Choroid plexus epithelial cell (primary cell): ENCODE measurements at regions not wholly inside any gene's neighbourhood (a gene's known extent, or its start where the extent isn't known, plus 50 kb on each side); places are given as distances from the start of the nearest gene placed in this dataset.
"Not testable (repeated sequence)": the region's sequence is repeated elsewhere in the genome, so short reads cannot be mapped to it uniquely, and the experiment has no call there.

Experiments used
- DNase-seq: peaks from one replicate; pipeline ENCODE4 v3.0.0-alpha.2; 2010; ENCODE audit warnings: low read depth
- H3K4me3 ChIP-seq: 2 replicates; pipeline ENCODE4 v1.5.1; 2011; ENCODE audit warnings: low read depth, mild to moderate bottlenecking, control low read depth, low read length, moderate library complexity
- CTCF ChIP-seq: conservative IDR thresholded peaks from 2 replicates; pipeline ENCODE4 v1.5.1; 2011; ENCODE audit warnings: low read depth, mild to moderate bottlenecking, control low read depth, inconsistent platforms, low read length, moderate library complexity

DNA sequence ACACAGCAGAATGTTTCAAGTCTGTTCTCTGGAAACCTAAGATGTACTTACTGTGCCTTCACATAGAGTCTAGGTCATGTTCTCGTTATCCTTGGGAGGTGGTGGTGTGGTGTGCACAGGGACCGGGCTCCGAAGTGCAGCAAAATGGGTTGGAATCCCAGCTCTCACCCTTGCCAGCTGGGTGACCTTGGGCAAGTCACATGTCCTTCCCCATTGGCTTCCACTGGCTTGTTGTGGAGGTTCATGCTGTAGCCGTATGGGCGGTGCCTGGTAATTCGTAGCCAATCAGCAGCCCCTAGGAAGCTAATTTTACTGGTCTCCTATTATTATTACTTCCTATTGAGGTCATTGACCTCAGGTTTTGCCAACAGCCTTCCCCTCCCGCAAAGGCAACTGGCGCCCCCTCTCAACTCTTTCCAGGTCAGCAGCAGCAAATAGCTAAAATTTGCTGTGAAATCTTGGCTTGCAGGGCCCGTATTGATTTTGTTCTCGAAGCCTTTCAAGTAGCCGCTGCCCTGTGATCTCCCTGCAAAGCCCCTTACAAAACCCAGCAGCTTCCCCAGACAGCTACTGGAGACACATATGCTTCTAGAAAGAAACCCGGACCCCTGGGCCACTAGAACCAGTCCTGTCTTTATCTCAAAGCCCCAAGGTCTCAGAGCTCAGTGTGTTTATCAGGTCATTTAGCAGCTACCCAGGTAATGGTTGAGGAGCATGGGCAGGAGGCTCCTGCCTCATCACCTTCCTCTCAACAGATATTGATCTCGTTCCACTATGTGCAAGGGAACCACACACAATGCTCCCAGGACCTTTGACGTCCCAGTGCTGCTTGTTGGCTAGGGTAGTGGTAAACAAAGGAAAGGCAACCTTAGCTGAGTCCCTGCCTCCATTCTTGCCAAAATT lies 66.5 kb upstream of the SLC1A4 start:
- no peak for DNase-seq
- TF ChIP-seq CTCF, result no peak
- H3K4me3 ChIP-seq, result no peak overlapping the region

- no peak for TF ChIP-seq CTCF
- no peak overlapping the region for H3K4me3 ChIP-seq
- no peak for DNase-seq
These were observed 65.9 kb upstream of the SLC1A4 start for GRCh38 chr2:64923385-64923710.

DNA sequence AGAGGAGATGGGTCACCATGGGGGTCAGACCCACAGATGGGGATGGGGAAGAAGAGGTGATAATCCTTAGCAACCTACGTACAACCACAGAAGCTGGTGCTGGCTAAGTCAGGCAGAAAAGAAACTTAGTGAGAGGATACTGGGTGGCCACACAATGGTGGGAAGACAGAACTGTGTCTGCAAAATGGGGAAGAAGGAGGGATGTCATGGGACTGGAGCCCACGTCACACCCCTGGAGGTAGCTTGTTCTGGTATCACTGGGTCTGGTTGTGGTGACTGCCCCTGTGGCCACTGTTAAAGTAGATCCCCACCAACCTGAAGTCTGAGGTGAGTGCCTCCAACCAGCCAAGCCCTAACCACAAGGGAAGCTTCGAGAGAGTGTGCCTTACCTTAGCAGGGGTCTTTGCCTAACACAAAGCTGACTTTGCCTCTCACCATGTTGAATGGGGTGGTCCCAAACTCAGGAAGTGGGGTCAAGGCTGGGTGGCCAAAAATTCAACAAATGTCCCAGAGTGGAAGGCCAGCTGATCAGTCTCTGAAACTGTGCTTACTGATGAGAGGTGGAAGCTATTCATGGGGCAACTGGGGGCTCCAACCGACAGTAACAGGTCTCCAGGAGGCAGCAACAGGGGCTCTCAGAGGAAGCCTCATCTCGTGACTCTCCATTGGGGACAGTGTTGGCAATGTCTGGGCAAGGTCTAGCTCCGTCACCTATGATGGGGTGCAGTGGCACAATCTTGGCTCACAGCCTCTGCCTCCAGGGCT lies 64.8 kb upstream of the SLC1A4 start:
- no peak for TF ChIP-seq CTCF
- DNase-seq, result no peak
- no peak overlapping the region for H3K4me3 ChIP-seq

- not testable (repeated sequence) for H3K4me3 ChIP-seq, DNase-seq
These were observed 63.1 kb upstream of the SLC1A4 start for GRCh38 chr2:64925930-64926722.

GRCh38 chr2:64928813-64929212 lies 60.4 kb upstream of the SLC1A4 start:
- TF ChIP-seq CTCF, result no peak
- no peak for DNase-seq
- H3K4me3 ChIP-seq, result no peak overlapping the region

- no peak overlapping the region for H3K4me3 ChIP-seq
- DNase-seq, result no peak
- TF ChIP-seq CTCF, result no peak
These were observed 59.9 kb upstream of the SLC1A4 start for GRCh38 chr2:64929333-64929732.

DNA sequence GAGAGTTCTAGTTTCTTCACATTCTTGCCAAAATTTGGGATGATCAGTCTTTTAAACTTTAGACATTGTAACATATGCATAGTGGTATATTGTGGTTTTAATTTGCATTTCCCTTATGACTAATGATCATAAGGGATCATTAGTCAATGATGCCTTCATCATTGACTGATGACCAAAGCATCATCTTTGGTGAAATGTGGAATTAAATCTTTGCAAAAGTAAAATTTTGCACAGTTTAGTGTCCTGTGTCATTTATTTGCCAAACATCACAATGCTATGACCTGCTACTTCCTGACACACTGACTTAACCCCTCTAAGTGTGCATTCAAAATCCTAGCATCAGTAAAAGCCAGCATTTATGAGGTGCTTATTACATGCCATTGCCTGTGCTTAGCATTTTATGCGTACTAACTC lies 58.9 kb upstream of the SLC1A4 start:
- no peak overlapping the region for H3K4me3 ChIP-seq
- no peak for TF ChIP-seq CTCF
- DNase-seq, result no peak
